Epithelial cell of prostate (primary cell): ENCODE measurements at regions not wholly inside any gene's neighbourhood (a gene's known extent, or its start where the extent isn't known, plus 50 kb on each side); places are given as distances from the start of the nearest gene placed in this dataset.

Source experiments
- DNase-seq: peaks from one replicate; pipeline ENCODE4 v3.0.0-alpha.2; 2011; ENCODE audit warnings: low read depth, low spot score
- H3K27ac ChIP-seq: fragments of 450-650 bp; 2 replicates; pipeline ENCODE4 v1.5.1; 2017; ENCODE audit warnings: mild to moderate bottlenecking

- no peak overlapping the region for H3K27ac ChIP-seq
- DNase-seq = no peak
These were observed 232.0 kb upstream of the FBXL7 start for GRCh38 chr5:15267966-15268365.

- no peak for DNase-seq
- H3K27ac ChIP-seq = no peak overlapping the region
These were observed 233.1 kb upstream of the FBXL7 start for GRCh38 chr5:15266841-15267240.

GRCh38 chr5:15266229-15266628 is 233.8 kb upstream of the FBXL7 start:
- DNase-seq = no peak
- no peak overlapping the region for H3K27ac ChIP-seq

DNA sequence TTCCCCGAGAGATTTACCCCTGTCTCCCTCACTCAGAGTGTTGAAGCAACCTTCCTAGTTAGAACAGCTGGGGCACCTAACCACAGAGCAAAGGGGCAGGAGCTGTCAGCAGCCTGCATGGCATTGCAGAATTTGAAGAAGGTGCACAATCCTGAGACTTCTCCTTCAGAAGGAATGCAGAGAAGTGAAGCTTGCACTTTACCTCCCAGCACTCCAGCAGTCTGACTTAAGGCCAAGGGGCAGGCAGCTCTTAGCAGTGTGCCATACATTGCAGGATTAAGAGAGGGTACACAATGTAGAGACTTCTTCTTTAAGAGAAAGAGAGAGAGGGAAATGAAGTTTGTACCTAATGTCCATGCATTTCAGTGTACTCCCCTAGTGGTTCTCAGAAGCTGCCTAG is 236.0 kb upstream of the FBXL7 start:
- DNase-seq = no peak
- no peak overlapping the region for H3K27ac ChIP-seq

DNA sequence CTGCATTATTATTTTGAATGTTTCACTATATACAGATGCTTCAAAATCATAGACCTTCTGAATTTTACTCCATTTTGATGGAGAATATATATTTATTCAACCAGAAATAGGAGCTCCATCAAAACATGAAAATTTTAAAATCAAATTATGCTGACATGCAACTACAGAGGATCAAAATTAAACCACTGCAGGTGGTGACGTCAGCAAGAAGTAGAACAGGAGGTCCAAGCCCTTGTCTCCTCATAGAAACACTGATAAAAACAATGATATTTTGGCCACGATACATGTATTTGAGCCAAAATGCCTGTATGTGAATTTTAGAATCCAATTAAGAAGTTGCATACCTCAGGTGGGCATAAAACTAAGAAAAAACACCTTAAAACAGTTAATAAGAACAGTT is 236.6 kb upstream of the FBXL7 start:
- no peak overlapping the region for H3K27ac ChIP-seq
- DNase-seq = no peak

DNA sequence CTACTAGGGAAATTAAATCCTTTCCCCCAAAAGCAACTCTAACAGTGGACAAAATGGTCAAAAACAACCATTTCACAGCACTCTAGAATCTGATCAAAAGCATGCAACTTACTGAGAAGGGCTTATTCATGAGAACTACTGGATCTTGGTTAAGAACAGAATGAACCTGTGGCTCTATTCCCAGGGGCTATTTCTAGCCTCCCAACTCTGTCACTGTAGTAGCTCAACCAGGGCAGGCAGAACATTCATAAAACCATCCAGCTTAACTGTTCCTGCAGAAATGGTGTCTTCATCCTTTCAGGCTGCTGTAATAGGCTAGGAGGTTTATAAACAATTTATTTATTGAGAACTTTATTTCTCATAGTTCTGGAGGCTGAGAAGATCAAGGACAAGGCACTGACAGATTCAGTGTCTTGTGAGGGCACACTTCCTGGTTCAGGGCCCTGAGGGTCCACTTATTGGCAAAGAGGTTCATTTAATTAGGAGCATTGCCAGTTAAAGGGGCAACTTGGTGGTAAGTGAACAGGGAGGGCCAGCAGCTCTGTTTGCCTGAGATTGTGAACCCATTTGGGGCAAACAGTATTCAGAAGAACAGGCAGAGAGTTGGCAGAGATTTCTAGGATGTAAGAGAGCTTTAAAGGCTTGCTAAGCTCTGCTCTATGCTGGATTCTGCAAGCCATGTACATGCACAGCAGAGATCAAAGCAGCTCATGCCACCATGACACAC is 238.5 kb upstream of the FBXL7 start:
- H3K27ac ChIP-seq = no peak overlapping the region
- no peak for DNase-seq

- no peak overlapping the region for H3K27ac ChIP-seq
- DNase-seq = no peak
These were observed 239.4 kb upstream of the FBXL7 start for GRCh38 chr5:15260356-15261268.

DNA sequence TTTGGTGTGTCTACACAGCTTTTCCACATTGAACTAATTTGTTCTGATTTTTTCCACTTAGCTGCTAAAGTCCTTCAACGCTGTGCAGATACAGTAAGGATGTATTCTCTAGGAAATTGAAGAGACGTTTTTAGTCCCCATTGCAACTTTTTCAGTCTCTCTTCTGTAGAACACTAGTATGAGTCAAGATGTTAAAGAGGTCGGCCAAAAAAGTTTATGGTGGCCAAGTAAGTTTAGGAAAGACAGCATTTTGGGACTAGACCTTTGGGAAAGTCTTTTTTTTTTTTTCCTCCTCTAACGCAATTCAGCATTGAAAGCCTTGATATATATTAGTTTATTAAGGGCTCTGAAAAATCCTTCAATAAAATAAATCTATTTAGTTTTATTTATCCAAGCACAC is 243.5 kb upstream of the FBXL7 start:
- H3K27ac ChIP-seq = no peak overlapping the region
- no peak for DNase-seq

GRCh38 chr5:15255576-15255975 is 244.4 kb upstream of the FBXL7 start:
- no peak overlapping the region for H3K27ac ChIP-seq
- DNase-seq = no peak

DNA sequence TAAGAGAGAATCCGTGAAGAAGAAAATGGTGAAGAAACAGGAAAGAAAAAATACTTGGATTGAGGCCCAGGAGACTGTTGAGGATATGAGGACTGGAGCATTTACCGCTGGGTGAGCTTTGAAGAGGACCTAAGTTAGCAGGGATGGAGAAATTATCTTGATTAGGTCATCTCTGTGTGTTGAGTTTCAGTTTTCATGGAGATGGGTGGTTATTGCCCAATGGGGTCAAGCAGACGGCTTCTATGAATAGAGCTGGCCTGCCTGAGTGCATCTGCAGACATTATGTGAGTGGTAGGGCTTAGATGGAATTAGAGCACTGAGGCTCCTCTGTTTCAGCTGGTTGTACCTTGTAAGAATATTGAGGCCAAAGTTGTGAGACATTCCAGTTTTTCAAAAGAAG is 245.4 kb upstream of the FBXL7 start:
- no peak for DNase-seq
- H3K27ac ChIP-seq = no peak overlapping the region

DNA sequence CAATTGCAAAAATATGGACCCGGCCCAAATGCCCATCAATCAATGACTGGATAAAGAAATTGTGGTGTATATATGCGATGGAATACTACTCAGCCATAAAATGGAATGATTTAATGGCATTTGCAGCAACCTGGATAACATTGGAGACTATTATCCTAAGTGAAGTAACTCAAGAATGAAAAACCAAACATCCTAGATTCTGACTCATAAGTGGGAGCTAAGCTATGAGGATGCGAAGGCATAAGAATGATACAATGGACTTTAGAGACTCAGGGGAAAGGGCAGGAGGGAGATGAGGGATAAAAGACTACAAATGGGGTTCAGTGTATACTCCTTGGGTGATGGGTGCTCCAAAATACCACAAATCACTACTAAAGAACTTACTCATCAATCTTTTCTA is 247.6 kb upstream of the FBXL7 start:
- no peak overlapping the region for H3K27ac ChIP-seq
- no peak for DNase-seq

DNA sequence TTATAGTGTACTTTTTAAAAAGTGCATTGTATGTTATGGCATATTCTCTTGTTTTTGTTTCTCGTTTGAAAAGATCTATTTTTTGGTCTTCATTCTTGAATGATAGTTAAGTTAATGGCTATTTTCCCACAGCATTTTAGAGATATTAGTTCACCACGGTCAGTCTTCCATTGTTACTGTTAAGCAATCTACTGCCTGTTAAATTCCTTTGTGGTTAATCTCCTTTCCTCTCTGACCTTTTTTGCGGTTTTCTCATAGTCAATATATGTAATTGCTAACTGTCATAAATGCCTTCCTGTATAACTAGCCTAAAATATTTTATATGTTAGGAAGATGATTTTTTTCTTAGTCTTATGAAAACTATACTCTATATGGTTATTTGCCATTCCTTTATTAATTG is 250.8 kb upstream of the FBXL7 start:
- no peak for DNase-seq
- H3K27ac ChIP-seq = no peak overlapping the region

- DNase-seq = no peak
- H3K27ac ChIP-seq = no peak overlapping the region
These were observed 251.2 kb upstream of the FBXL7 start for GRCh38 chr5:15248731-15249130.

DNA sequence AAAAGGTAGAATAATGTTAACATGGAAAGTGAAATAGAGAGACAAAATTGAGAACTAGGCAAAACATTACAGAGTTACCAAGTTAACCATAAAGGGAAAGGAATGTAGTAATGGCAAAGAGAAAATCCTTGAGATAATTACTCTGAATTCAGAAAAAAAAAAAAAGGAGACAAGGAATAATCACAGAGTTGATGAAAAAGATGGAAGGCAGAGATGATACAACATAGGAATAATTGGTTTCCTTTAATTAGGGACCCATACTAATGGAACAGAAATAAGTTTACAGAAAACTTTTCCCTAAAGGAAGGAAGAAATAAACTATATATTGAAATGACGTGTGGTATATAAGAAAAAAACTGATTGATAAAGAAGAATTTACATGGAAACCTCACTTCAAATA is 254.1 kb upstream of the FBXL7 start:
- no peak overlapping the region for H3K27ac ChIP-seq
- no peak for DNase-seq

DNA sequence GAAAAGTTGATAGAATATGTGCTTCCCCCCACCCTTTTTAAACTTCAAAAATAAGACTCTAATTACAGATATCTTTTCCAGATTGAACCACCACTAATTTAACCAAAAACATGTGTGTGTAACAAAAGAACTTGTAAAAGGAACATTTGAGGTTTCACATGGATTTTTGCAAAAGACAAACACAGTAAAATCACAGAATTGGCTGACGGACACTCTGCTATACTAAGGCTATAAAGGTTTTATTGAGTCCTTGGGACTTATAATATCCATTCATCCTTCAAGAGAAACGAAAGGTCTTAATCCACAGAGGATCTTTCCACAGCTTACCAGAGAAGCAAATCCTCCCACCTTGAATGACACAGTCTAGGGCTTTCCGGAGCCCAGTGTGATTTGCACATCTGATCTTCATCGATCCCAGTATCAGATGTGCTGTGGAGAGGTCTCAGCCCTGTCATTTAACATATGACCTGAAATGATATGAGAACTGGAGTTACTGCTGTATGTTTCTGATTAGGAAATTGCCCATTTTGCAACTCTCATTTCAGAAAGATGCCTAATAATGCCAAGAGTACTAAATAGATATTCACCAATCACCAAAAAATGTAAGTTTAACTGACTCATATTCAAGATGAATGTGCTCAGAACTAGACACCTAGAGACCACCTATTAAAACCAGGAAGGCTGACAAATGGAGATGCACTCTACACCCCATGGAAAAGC is 256.5 kb upstream of the FBXL7 start:
- no peak for DNase-seq
- H3K27ac ChIP-seq = no peak overlapping the region

GRCh38 chr5:15241216-15241821 is 258.7 kb upstream of the FBXL7 start:
- no peak for DNase-seq

DNA sequence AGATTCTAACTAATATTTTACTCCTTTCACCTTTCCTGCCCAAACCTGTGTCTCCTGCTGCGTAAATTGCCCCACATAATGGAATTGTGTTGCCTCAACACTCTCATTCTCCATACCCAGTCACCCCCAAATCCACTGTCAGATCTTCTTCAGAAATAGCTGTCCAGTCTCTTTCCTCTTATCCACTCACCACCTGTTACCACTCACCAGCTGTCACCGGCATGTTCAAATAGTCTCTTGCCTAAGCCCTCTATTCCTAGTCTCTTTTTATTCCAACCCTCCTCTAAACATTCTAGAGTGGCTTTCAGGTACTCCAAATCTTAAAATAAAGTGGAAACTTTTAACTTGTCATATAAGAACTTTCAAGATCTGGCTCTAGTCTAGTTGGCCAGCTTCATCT is 262.0 kb upstream of the FBXL7 start:
- no peak overlapping the region for H3K27ac ChIP-seq
- no peak for DNase-seq

More at GRCh38 chr5:15241216-15241821, 258.7 kb upstream of the FBXL7 start:
- H3K27ac ChIP-seq = peak overlapping the region; percentile 24

DNA sequence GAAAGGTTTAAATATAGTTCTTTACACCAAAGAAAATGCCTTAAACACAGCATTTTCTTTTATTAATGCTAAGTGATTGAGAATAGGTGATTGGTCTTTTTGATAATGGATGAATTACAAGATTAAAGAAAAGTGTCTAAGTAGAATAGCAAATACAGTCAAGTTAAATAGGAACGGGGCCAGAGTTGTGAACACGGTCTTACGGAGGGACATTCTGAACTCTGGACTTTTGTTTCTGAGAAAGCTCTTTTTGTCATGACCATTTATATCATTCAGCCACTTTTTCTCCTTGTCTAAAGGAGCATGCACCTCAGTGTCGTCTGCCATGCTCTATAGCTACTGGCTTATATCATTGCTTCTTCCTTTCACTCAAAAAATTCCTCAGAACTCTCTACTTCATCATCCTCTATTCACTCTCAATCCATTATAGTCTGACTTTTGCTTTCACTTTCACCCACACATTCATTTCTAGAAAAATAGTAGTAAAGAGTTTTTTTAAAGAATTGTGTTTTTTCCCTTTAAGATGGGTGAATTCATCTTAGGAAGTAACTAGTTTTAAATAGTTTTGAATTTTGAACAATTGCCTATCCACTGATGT is 263.0 kb upstream of the FBXL7 start:
- H3K27ac ChIP-seq = no peak overlapping the region
- DNase-seq = no peak

GRCh38 chr5:15234911-15235310 is 265.1 kb upstream of the FBXL7 start:
- H3K27ac ChIP-seq = no peak overlapping the region
- DNase-seq = no peak

DNA sequence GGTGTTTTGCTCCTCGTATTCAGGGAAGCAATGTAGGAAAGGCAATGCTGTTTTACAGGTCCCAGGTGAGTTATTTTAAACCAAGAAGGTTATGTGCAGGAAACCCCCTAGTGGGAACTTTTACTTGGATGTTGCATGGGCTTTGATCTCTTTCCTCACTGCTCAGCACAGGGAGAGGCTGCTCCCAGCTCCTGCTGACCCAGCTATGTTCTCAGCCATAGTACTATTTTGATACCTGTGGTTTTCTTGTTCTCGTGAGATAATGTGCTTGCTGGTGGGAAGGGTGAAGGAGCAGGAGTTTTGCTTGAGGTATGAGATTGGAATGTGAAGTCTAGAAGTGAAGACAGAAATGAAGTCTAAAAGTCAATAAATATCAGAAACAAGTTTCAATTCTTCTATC is 265.6 kb upstream of the FBXL7 start:
- DNase-seq = no peak
- H3K27ac ChIP-seq = no peak overlapping the region
